ENCODE measurements at regions not wholly inside any gene's neighbourhood (a gene's known extent, or its start where the extent isn't known, plus 50 kb on each side); places are given as distances from the start of the nearest gene placed in this dataset.

DNA sequence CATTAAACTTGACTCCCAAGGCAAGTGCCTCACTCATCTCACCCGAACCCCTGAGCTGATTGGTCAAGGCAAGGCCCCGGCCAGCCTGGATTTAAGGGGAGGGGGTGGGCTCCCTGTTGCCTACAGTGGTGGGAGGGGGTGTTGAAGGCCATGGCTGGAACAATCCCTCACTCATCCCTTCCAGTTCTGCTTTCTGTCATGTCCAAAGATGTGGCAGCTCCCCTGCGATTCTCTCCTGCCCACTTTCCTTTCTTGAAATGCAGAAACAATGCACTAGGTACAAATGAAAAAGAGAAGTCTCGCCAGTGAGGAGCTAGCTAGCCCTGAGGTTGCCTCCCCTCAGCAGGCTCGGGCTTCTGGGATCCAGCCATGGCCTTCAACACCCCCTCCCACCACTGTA is 240.9 kb downstream of the SYK start (continued):
- TF ChIP-seq, protein P1, sequence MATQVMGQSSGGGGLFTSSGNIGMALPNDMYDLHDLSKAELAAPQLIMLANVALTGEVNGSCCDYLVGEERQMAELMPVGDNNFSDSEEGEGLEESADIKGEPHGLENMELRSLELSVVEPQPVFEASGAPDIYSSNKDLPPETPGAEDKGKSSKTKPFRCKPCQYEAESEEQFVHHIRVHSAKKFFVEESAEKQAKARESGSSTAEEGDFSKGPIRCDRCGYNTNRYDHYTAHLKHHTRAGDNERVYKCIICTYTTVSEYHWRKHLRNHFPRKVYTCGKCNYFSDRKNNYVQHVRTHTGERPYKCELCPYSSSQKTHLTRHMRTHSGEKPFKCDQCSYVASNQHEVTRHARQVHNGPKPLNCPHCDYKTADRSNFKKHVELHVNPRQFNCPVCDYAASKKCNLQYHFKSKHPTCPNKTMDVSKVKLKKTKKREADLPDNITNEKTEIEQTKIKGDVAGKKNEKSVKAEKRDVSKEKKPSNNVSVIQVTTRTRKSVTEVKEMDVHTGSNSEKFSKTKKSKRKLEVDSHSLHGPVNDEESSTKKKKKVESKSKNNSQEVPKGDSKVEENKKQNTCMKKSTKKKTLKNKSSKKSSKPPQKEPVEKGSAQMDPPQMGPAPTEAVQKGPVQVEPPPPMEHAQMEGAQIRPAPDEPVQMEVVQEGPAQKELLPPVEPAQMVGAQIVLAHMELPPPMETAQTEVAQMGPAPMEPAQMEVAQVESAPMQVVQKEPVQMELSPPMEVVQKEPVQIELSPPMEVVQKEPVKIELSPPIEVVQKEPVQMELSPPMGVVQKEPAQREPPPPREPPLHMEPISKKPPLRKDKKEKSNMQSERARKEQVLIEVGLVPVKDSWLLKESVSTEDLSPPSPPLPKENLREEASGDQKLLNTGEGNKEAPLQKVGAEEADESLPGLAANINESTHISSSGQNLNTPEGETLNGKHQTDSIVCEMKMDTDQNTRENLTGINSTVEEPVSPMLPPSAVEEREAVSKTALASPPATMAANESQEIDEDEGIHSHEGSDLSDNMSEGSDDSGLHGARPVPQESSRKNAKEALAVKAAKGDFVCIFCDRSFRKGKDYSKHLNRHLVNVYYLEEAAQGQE (IDR thresholded peaks at IDR 0.05; ENCODE audit: unreplicated experiment) = no peak
- TF ChIP-seq STAT1 (IDR thresholded peaks at IDR 0.05; ENCODE audit: unreplicated experiment) = no peak
- TF ChIP-seq JUNB (IDR thresholded peaks at IDR 0.05; ENCODE audit: unreplicated experiment) = no peak
- TF ChIP-seq ZNF114 (CRISPR knock-in tag; IDR thresholded peaks at IDR 0.05) = no peak
- TF ChIP-seq POLR2AphosphoS5 (IDR thresholded peaks at IDR 0.05; ENCODE audit: low read depth) = no peak
- no peak for TF ChIP-seq CTCF (conservative IDR thresholded peaks at IDR 0.05; ENCODE audit: low read depth in 2 of 2)
- TF ChIP-seq NANOG (IDR thresholded peaks at IDR 0.05; ENCODE audit: borderline replicate concordance) = no peak

DNA sequence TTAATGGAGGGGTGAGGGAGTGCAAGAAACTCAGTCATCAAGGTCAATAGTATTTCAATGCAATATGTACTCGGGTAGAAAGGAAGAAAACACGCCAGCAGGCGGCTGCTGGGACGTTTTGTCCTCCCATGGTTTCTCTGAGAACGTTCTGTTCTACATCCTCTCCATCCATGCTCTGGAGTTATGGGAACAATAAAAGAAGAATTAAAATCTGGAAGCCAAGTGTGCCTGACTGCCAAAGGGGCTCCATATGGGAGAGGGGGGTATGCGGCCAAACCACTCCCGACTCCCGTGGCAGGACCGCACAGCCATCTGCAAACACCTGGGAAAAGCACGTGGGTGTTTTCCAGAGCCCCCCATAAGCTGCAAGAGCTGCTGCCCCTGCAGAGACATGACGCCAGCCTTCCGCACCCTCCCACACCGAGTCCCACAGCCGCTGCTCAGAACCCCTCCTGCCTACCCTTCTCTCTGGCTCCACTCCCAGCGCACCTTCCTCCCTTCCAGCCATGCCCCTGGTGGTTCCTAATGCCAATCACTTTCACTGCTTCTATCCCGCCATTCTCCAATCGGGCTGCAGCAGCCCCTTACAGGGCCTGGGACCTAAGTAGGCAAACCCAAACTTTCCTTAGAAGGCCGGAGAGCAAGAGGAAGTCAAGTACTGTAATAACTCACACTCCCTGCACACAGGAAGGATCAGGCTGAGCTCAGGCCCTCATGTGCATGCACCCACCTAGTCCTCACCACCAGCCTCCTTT is 241.6 kb downstream of the SYK start:
- no peaks in the 10 kb centered on the region for H3F3A ChIP-seq (replicated peaks; ENCODE audit: low read depth)
- no peaks in the 10 kb centered on the region; the same call in 2 of the 3 replicates for H3K9me3 Mint-ChIP-seq
- no peak overlapping the region for H3K4me3 Mint-ChIP-seq
- no peak overlapping the region for H3K4me2 ChIP-seq
- H3K27me3 ChIP-seq (ENCODE audit: insufficient read depth) = no peaks in the 10 kb centered on the region
- no peaks in the 10 kb centered on the region for H3K36me3 ChIP-seq (ENCODE audit: insufficient read depth)
- 0 out of 2 replicates have a peak overlapping the region, but pooled peaks have one; percentile 23 for H3K27ac Mint-ChIP-seq
- peaks cover 15% of the 10 kb centered on the region for H3K27me3 Mint-ChIP-seq (ENCODE audit: insufficient read depth, low read depth, poor library complexity)
- ATAC-seq = peak; percentile 57
- peaks cover 18% of the 10 kb centered on the region for H3K4me1 Mint-ChIP-seq
- DNase-seq (ENCODE audit: low spot score) = no peak
- H3K4me1 ChIP-seq (ENCODE audit: insufficient read depth) = no peaks in the 10 kb centered on the region
- peak overlapping the region; percentile 47; the same call in 1 of the 2 replicates for H2AFZ ChIP-seq
- no peaks in the 10 kb centered on the region for H3K36me3 Mint-ChIP-seq (ENCODE audit: low read depth)
- H4K20me1 ChIP-seq (replicated peaks; ENCODE audit: insufficient read depth) = no peaks in the 10 kb centered on the region
- H3K27ac ChIP-seq (ENCODE audit: low read depth) = no peak overlapping the region
- no peaks in the 10 kb centered on the region for H3K79me2 ChIP-seq (replicated peaks; ENCODE audit: insufficient read depth)
- H3K4me3 ChIP-seq = no peak overlapping the region
- no peaks in the 10 kb centered on the region for H3K9me2 ChIP-seq (ENCODE audit: insufficient read depth)
- no peak for TF ChIP-seq CTCF (conservative IDR thresholded peaks at IDR 0.05; ENCODE audit: low read depth in 2 of 2)
- TF ChIP-seq ZNF331 (CRISPR knock-in tag; IDR thresholded peaks at IDR 0.05; ENCODE audit: low read depth) = no peak
- no peak for TF ChIP-seq JUNB (IDR thresholded peaks at IDR 0.05; ENCODE audit: unreplicated experiment)
- TF ChIP-seq STAT1 (IDR thresholded peaks at IDR 0.05; ENCODE audit: unreplicated experiment) = no peak
- no peak for TF ChIP-seq CREB1 (CRISPR knock-in tag; IDR thresholded peaks at IDR 0.05; ENCODE audit: low read depth)
- no peak for TF ChIP-seq NANOG (IDR thresholded peaks at IDR 0.05; ENCODE audit: borderline replicate concordance)
- no peak for TF ChIP-seq POLR2AphosphoS5 (IDR thresholded peaks at IDR 0.05; ENCODE audit: low read depth)
- no peak for TF ChIP-seq EZH2 (IDR thresholded peaks at IDR 0.05; ENCODE audit: low read depth, unreplicated experiment)
- TF ChIP-seq, protein P2, sequence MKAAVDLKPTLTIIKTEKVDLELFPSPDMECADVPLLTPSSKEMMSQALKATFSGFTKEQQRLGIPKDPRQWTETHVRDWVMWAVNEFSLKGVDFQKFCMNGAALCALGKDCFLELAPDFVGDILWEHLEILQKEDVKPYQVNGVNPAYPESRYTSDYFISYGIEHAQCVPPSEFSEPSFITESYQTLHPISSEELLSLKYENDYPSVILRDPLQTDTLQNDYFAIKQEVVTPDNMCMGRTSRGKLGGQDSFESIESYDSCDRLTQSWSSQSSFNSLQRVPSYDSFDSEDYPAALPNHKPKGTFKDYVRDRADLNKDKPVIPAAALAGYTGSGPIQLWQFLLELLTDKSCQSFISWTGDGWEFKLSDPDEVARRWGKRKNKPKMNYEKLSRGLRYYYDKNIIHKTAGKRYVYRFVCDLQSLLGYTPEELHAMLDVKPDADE (IDR thresholded peaks at IDR 0.05) = no peak
- TF ChIP-seq, protein P1 (IDR thresholded peaks at IDR 0.05; ENCODE audit: unreplicated experiment) = no peak
